Stimulated activated effector memory CD8-positive, alpha-beta T cell treated with anti-CD3 and anti-CD28 coated beads, Interleukin-12 subunit alpha, Interleukin-12 subunit beta, amount 100 ng/mL, for 72 hours (primary cell): ENCODE measurements at regions not wholly inside any gene's neighbourhood (a gene's known extent, or its start where the extent isn't known, plus 50 kb on each side); places are given as distances from the start of the nearest gene placed in this dataset.
"Not testable (repeated sequence)": the region's sequence is repeated elsewhere in the genome, so short reads cannot be mapped to it uniquely, and the experiment has no call there.

ENCODE experiments used
- ATAC-seq: fragments of 150-1000 bp; cut with Tn5 transposase; 2 replicates; pipeline ENCODE4 v1.10.0; 2021
- DNase-seq, 2 donors: peaks; one replicate each; pipeline ENCODE4 v3.0.0; 2021 to 2022; ENCODE audit warnings: low spot score in 2 of 2
- H3K27ac Mint-ChIP-seq: one replicate; pipeline ENCODE4 v1.8.0; 2022; ENCODE audit warnings: mild to moderate bottlenecking, mixed read lengths
- H3K36me3 Mint-ChIP-seq: one replicate; pipeline ENCODE4 v1.8.0; 2022; ENCODE audit warnings: mild to moderate bottlenecking, mixed read lengths
- H3K4me1 Mint-ChIP-seq: one replicate; pipeline ENCODE4 v1.8.0; 2022; ENCODE audit warnings: mixed read lengths
- H3K4me3 Mint-ChIP-seq: one replicate; pipeline ENCODE4 v1.8.0; 2022; ENCODE audit warnings: mild to moderate bottlenecking, mixed read lengths
- H3K9me3 Mint-ChIP-seq: one replicate; pipeline ENCODE4 v1.8.0; 2022; ENCODE audit warnings: mixed read lengths

- DNase-seq (no peak), ATAC-seq (no peak)
- peaks cover 5% of the 10 kb centered on the region for H3K4me1 Mint-ChIP-seq
- no peak overlapping the region for H3K27ac Mint-ChIP-seq
- H3K4me3 Mint-ChIP-seq, result no peak overlapping the region
- H3K9me3 Mint-ChIP-seq, result peaks cover 2% of the 10 kb centered on the region
- no peaks in the 10 kb centered on the region for H3K36me3 Mint-ChIP-seq
Observed at GRCh38 chr5:82720213-82721086, 356.7 kb downstream of the TMEM167A start.

- Mint-ChIP-seq H3K9me3 (no peaks in the 10 kb centered on the region), H3K4me1 (peaks cover 5% of the 10 kb centered on the region), H3K27ac (no peak overlapping the region), H3K4me3 (no peak overlapping the region), H3K36me3 (no peaks in the 10 kb centered on the region)
- DNase-seq (no peak), ATAC-seq (peak; percentile 84)
Observed at GRCh38 chr5:82719368-82719767, 357.8 kb downstream of the TMEM167A start.

DNA sequence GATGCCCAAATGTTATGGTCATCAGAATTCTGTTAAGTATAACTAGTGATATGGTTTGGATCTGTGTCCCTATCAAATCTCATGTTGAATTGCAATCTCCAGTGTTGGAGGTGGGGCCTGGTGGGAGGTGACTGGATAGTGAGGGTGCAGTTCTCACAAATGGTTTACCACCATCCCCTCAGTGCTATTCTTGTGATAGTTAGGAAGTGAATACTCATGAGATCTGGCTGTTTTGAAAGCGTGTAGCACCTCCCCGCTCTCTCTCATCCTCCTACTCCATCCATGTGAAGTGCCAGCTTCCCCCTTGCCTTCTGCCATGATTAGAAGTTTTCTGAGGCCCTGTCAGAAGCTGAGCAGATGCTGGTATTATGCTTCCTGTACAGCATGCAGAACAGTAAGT is 359.5 kb downstream of the TMEM167A start:
- no peak overlapping the region for H3K27ac Mint-ChIP-seq
- peaks cover 5% of the 10 kb centered on the region for H3K4me1 Mint-ChIP-seq
- no peaks in the 10 kb centered on the region for H3K36me3 Mint-ChIP-seq
- H3K4me3 Mint-ChIP-seq, result no peak overlapping the region
- DNase-seq, result no peak
- H3K9me3 Mint-ChIP-seq, result no peaks in the 10 kb centered on the region
- ATAC-seq, result peak; percentile 67

DNA sequence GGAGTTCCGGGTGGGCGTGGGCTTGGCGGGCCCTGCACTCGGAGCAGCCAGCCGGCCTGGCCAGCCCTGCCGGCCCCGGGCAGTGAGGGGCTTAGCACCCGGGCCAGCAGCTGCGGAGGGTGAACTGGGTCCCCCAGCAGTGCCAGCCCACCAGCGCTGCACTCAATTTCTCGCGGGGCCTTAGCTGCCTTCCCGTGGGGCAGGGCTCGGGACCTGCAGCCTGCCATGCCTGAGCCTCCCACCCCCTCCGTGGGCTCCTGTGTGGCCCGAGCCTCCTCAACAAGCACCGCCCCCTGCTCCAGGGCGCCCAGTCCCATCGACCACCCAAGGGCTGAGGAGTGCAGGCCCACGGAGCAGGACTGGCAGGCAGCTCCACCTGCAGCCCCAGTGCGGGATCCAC is 362.5 kb downstream of the TMEM167A start:
- not testable (repeated sequence) for DNase-seq, H3K27ac Mint-ChIP-seq, ATAC-seq, H3K4me3 Mint-ChIP-seq, H3K36me3 Mint-ChIP-seq, H3K4me1 Mint-ChIP-seq, H3K9me3 Mint-ChIP-seq

GRCh38 chr5:82713811-82714210 is 363.4 kb downstream of the TMEM167A start:
- Mint-ChIP-seq H3K4me1 (no peaks in the 10 kb centered on the region), H3K9me3 (no peaks in the 10 kb centered on the region), H3K27ac (no peak overlapping the region), H3K4me3 (no peak overlapping the region), H3K36me3 (no peaks in the 10 kb centered on the region)
- no peak for DNase-seq
- ATAC-seq, result no peak

- Mint-ChIP-seq H3K27ac (no peak overlapping the region), H3K4me1 (no peaks in the 10 kb centered on the region), H3K4me3 (no peak overlapping the region), H3K36me3 (no peaks in the 10 kb centered on the region), H3K9me3 (no peaks in the 10 kb centered on the region)
- DNase-seq (no peak), ATAC-seq (no peak)
Observed at GRCh38 chr5:82707741-82708140, 369.5 kb downstream of the TMEM167A start.

DNA sequence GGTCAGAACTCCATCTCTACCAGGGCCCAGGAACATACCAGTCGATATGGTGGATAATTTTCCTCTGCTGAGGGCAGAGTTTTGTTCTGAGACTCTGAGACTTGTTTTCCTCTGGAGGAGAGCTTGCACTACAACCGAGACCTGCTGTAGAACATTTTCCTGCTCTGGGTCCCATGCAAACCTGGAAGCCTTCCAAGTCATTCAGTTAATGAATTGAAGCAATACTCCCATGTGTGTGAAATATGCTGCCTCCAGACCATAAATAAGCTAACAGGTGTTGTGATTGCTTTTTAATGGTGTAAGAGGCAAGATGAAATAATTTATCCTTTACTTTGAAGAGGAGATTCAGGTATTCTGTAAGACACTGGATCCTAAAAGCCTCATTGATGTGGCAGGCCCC is 372.8 kb downstream of the TMEM167A start:
- no peaks in the 10 kb centered on the region for H3K36me3 Mint-ChIP-seq
- no peaks in the 10 kb centered on the region for H3K4me1 Mint-ChIP-seq
- no peak overlapping the region for H3K27ac Mint-ChIP-seq
- DNase-seq (no peak), ATAC-seq (no peak)
- H3K4me3 Mint-ChIP-seq, result no peak overlapping the region
- H3K9me3 Mint-ChIP-seq, result no peaks in the 10 kb centered on the region

- no peaks in the 10 kb centered on the region for H3K4me1 Mint-ChIP-seq
- H3K27ac Mint-ChIP-seq, result no peak overlapping the region
Observed at GRCh38 chr5:82702046-82702445, 375.1 kb downstream of the TMEM167A start.

DNA sequence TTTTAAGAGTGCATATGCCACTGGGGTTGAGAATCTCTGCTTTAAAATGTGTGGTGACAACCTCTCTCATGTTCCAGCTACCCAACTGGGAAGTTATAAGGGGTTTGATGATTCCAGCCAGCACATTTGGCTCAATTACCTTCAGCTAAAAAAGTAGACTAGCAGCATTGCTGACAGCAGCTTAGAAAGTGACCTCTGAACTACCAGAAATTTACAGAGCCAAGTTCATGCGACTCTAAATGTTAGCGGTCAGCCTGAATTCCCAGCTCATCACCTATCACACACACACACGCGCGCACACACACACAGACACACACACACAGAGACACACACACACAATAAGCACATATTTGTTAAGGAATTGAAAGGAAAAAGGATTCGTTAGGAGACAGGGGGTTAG is 377.5 kb downstream of the TMEM167A start:
- no peaks in the 10 kb centered on the region for H3K9me3 Mint-ChIP-seq
- H3K4me3 Mint-ChIP-seq, result no peak overlapping the region
- no peaks in the 10 kb centered on the region for H3K36me3 Mint-ChIP-seq
- DNase-seq, result no peak
- H3K27ac Mint-ChIP-seq, result no peak overlapping the region
- H3K4me1 Mint-ChIP-seq, result no peaks in the 10 kb centered on the region
- no peak for ATAC-seq

More at GRCh38 chr5:82702046-82702445, 375.1 kb downstream of the TMEM167A start:
- DNase-seq (no peak), ATAC-seq (no peak)
- Mint-ChIP-seq H3K4me3 (no peak overlapping the region), H3K36me3 (no peaks in the 10 kb centered on the region), H3K9me3 (no peaks in the 10 kb centered on the region)

- Mint-ChIP-seq H3K27ac (no peak overlapping the region), H3K36me3 (no peaks in the 10 kb centered on the region), H3K9me3 (no peaks in the 10 kb centered on the region), H3K4me3 (no peak overlapping the region), H3K4me1 (no peaks in the 10 kb centered on the region)
- DNase-seq (no peak), ATAC-seq (no peak)
Observed at GRCh38 chr5:82698026-82698425, 379.2 kb downstream of the TMEM167A start.

- no peaks in the 10 kb centered on the region for H3K9me3 Mint-ChIP-seq
- DNase-seq, result no peak
- H3K36me3 Mint-ChIP-seq, result no peaks in the 10 kb centered on the region
- ATAC-seq, result no peak
- H3K27ac Mint-ChIP-seq, result no peak overlapping the region
- no peaks in the 10 kb centered on the region for H3K4me1 Mint-ChIP-seq
- H3K4me3 Mint-ChIP-seq, result no peak overlapping the region
Observed at GRCh38 chr5:82694711-82695285, 382.4 kb downstream of the TMEM167A start.

DNA sequence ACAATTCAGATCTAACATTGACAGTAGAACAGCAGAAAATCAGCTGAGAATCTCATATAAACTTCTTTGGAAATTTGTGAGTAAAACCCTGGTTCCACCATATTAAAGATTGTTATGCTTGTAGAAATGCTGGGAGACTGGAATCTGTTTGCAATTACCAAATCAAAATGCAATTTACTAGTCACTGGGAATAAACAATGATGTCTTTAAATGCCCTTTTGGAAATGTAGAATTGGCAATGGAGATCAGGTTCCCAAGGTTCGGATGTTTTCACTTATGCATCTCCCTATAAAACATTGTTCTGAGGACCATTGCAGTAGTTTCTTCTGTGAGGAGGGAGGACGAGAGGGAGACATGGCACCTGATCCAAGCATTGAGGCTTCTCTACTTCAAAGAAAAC is 384.4 kb downstream of the TMEM167A start:
- no peaks in the 10 kb centered on the region for H3K4me1 Mint-ChIP-seq
- DNase-seq, result no peak

GRCh38 chr5:82684659-82685058 is 392.5 kb downstream of the TMEM167A start:
- no peaks in the 10 kb centered on the region for H3K36me3 Mint-ChIP-seq
- no peak overlapping the region for H3K27ac Mint-ChIP-seq
- peaks cover 5% of the 10 kb centered on the region for H3K9me3 Mint-ChIP-seq
- no peak overlapping the region for H3K4me3 Mint-ChIP-seq
- ATAC-seq (no peak), DNase-seq (no peak)
- no peaks in the 10 kb centered on the region for H3K4me1 Mint-ChIP-seq

More for the DNA sequence above, 384.4 kb downstream of the TMEM167A start:
- H3K36me3 Mint-ChIP-seq, result no peaks in the 10 kb centered on the region
- peaks cover 2% of the 10 kb centered on the region for H3K9me3 Mint-ChIP-seq
- ATAC-seq, result no peak
- no peak overlapping the region for H3K4me3 Mint-ChIP-seq
- H3K27ac Mint-ChIP-seq, result no peak overlapping the region

DNA sequence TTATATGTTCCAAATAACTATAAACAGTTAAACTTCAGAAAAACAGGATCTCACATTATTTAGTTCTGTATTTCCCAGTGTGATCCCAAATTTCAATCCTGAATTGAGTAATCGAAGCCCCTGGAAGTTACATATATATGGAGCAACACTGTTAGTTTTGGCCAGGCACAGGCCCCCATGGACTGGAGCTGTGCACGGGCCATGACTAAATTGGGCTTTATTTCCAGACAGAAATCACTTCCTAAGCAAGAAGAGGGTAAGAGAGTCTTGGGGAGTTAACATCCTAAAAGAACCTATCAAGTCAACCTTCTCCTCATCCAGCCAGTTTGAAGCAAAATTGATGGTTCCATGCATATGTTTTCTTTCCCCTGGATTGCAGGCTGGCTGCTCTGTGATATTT is 393.0 kb downstream of the TMEM167A start:
- Mint-ChIP-seq H3K27ac (no peak overlapping the region), H3K4me3 (no peak overlapping the region), H3K36me3 (no peaks in the 10 kb centered on the region), H3K9me3 (peaks cover 5% of the 10 kb centered on the region), H3K4me1 (no peaks in the 10 kb centered on the region)
- no peak for DNase-seq
- ATAC-seq, result no peak

- Mint-ChIP-seq H3K36me3 (peaks cover 7% of the 10 kb centered on the region), H3K4me3 (no peak overlapping the region), H3K9me3 (peaks cover 3% of the 10 kb centered on the region), H3K4me1 (peaks cover 15% of the 10 kb centered on the region), H3K27ac (no peak overlapping the region)
- DNase-seq (no peak), ATAC-seq (no peak)
Observed at GRCh38 chr5:82679660-82680059, 397.5 kb downstream of the TMEM167A start.

- DNase-seq (no peak), ATAC-seq (peak; percentile 94)
- H3K4me1 Mint-ChIP-seq, result peaks cover 22% of the 10 kb centered on the region
- H3K36me3 Mint-ChIP-seq, result peaks cover 7% of the 10 kb centered on the region
- H3K27ac Mint-ChIP-seq, result peak overlapping the region; percentile 88
- no peaks in the 10 kb centered on the region for H3K9me3 Mint-ChIP-seq
- peak overlapping the region; percentile 52 for H3K4me3 Mint-ChIP-seq
Observed at GRCh38 chr5:82676661-82677060, 398.5 kb upstream of the RPS23 start.
